Fibroblast of lung (primary cell): ENCODE measurements at regions not wholly inside any gene's neighbourhood (a gene's known extent, or its start where the extent isn't known, plus 50 kb on each side); places are given as distances from the start of the nearest gene placed in this dataset.

Experiments used
- DNase-seq, 2 donors: peaks; one replicate each; pipeline versions ENCODE4 v3.0.0 to v3.0.0-alpha.2; 2010; ENCODE audit warnings: low read depth in 2 of 2
- H2AFZ ChIP-seq: 2 replicates; pipeline ENCODE4 v1.5.1; 2012; ENCODE audit warnings: low read length, control low read depth, inconsistent platforms
- H3K27ac ChIP-seq: 2 replicates; pipeline ENCODE4 v1.5.1; 2011; ENCODE audit warnings: low read length, control low read depth; ENCODE audit not compliant: insufficient read depth
- H3K27me3 ChIP-seq: 2 replicates; pipeline ENCODE4 v1.5.1; 2011; ENCODE audit warnings: mild to moderate bottlenecking, low read length; ENCODE audit not compliant: control insufficient read depth, insufficient read depth
- H3K36me3 ChIP-seq: 2 replicates; pipeline ENCODE4 v1.5.1; 2011; ENCODE audit warnings: low read length; ENCODE audit not compliant: control insufficient read depth, insufficient read depth
- H3K4me1 ChIP-seq: 2 replicates; pipeline ENCODE4 v1.5.1; 2011; ENCODE audit warnings: low read length; ENCODE audit not compliant: control insufficient read depth, insufficient read depth; ENCODE audit errors: extremely low read depth
- H3K4me2 ChIP-seq: 2 replicates; pipeline ENCODE4 v1.5.1; 2011; ENCODE audit warnings: low read length, control low read depth; ENCODE audit not compliant: insufficient read depth; ENCODE audit errors: extremely low read depth
- H3K4me3 ChIP-seq, 4 experiments: fragments of 200-600 bp in 1 of 4; sonication (generic) in 1 of 4; replicated peaks in 1 of 4; 2 replicates each; pipeline ENCODE4 v1.5.1; 2011 to 2016; ENCODE audit warnings: low read length in 4 of 4, low read depth in 3 of 4, mild to moderate bottlenecking in 3 of 4, control low read depth in 2 of 4, inconsistent platforms in 1 of 4, mixed read lengths in 1 of 4; ENCODE audit not compliant: insufficient read depth in 1 of 4; ENCODE audit errors: control extremely low read depth in 1 of 4
- H3K79me2 ChIP-seq: 2 replicates; pipeline ENCODE4 v1.5.1; 2012; ENCODE audit warnings: mild to moderate bottlenecking, low read length, inconsistent platforms; ENCODE audit not compliant: control insufficient read depth, insufficient read depth
- H3K9ac ChIP-seq: 2 replicates; pipeline ENCODE4 v1.5.1; 2011; ENCODE audit warnings: mild to moderate bottlenecking, low read length, control low read depth; ENCODE audit not compliant: insufficient read depth
- H3K9me3 ChIP-seq: 2 replicates; pipeline ENCODE4 v1.5.1; 2012; ENCODE audit warnings: low read depth, low read length; ENCODE audit not compliant: control insufficient read depth, insufficient read depth
- H4K20me1 ChIP-seq: 2 replicates; pipeline ENCODE4 v1.5.1; 2011; ENCODE audit warnings: low read length; ENCODE audit not compliant: control insufficient read depth, insufficient read depth; ENCODE audit errors: extremely low read depth
- CTCF ChIP-seq, 2 donors: IDR thresholded peaks in 1 of 2; conservative IDR thresholded peaks in 1 of 2; 1 replicate in 1 of 2; 2 replicates in 1 of 2; pipeline ENCODE4 v1.5.1; 2011 to 2012; ENCODE audit warnings: low read length in 2 of 2, control low read depth in 1 of 2, inconsistent platforms in 1 of 2, low read depth in 1 of 2, mild to moderate bottlenecking in 1 of 2
- EZH2 ChIP-seq: IDR thresholded peaks from 2 replicates; pipeline ENCODE4 v1.5.1; 2012; ENCODE audit warnings: low read length, control low read depth, mild to moderate bottlenecking; ENCODE audit errors: missing control alignments

GRCh38 chr16:88318051-88318450, 64.7 kb upstream of the ZNF469 start:
- H3K9me3 ChIP-seq, result no peaks in the 10 kb centered on the region
- peaks cover 7% of the 10 kb centered on the region for H3K4me1 ChIP-seq
- no peak overlapping the region for H3K27ac ChIP-seq
- H3K4me3 ChIP-seq, result no peak overlapping the region
- H3K27me3 ChIP-seq, result no peaks in the 10 kb centered on the region
- H3K4me2 ChIP-seq, result no peak overlapping the region
- H2AFZ ChIP-seq, result no peak overlapping the region
- TF ChIP-seq CTCF (conservative IDR thresholded peaks at IDR 0.05 in 1 of 2, IDR thresholded peaks at IDR 0.05 in 1 of 2; ENCODE audit: low read depth in 1 of 2, low read length in 2 of 2) (no peak), EZH2 (no peak)
- H3K36me3 ChIP-seq, result no peaks in the 10 kb centered on the region
- H3K79me2 ChIP-seq, result no peaks in the 10 kb centered on the region
- no peak for DNase-seq
- no peak overlapping the region for H3K9ac ChIP-seq
- no peaks in the 10 kb centered on the region for H4K20me1 ChIP-seq

DNA sequence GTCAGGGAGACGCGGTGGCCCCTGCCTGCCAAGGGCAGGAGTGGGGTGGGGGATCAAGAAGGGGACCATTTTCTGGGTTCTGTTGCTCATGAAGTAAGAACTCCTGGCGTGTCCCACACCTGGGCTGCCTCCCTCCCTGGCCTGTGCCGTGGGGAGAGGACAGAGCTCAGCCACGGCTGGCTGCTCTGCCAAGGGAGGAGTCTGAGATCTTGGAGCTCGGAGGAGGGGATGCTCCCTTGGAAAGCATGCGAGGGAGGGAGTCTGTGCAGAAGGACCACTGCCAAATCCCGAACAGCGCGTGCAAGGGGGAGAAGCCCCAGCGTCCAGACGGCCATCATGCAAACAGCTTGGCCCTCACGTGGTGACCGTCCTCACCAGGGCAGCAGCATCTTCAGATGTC, 64.2 kb upstream of the ZNF469 start:
- no peaks in the 10 kb centered on the region for H3K36me3 ChIP-seq
- no peak for TF ChIP-seq EZH2
- TF ChIP-seq CTCF (conservative IDR thresholded peaks at IDR 0.05 in 1 of 2, IDR thresholded peaks at IDR 0.05 in 1 of 2; ENCODE audit: low read depth in 1 of 2, low read length in 2 of 2), result no peak
- no peak overlapping the region for H3K9ac ChIP-seq
- DNase-seq, result no peak
- no peaks in the 10 kb centered on the region for H3K9me3 ChIP-seq
- H2AFZ ChIP-seq, result no peak overlapping the region
- H3K4me2 ChIP-seq, result no peak overlapping the region
- H3K79me2 ChIP-seq, result no peaks in the 10 kb centered on the region
- H3K27me3 ChIP-seq, result no peaks in the 10 kb centered on the region
- H3K27ac ChIP-seq, result no peak overlapping the region
- H3K4me1 ChIP-seq, result peaks cover 7% of the 10 kb centered on the region
- H3K4me3 ChIP-seq, result no peak overlapping the region
- no peaks in the 10 kb centered on the region for H4K20me1 ChIP-seq

GRCh38 chr16:88319116-88319965, 63.4 kb upstream of the ZNF469 start:
- DNase-seq, result no peak
- no peak for TF ChIP-seq EZH2
- TF ChIP-seq CTCF (conservative IDR thresholded peaks at IDR 0.05 in 1 of 2, IDR thresholded peaks at IDR 0.05 in 1 of 2; ENCODE audit: low read depth in 1 of 2, low read length in 2 of 2), result no peak
- H2AFZ ChIP-seq, result no peak overlapping the region
- no peaks in the 10 kb centered on the region for H3K9me3 ChIP-seq
- no peaks in the 10 kb centered on the region for H3K36me3 ChIP-seq
- no peak overlapping the region for H3K27ac ChIP-seq
- no peaks in the 10 kb centered on the region for H3K79me2 ChIP-seq
- no peak overlapping the region for H3K4me3 ChIP-seq
- H3K27me3 ChIP-seq, result no peaks in the 10 kb centered on the region
- H3K4me2 ChIP-seq, result no peak overlapping the region
- H3K4me1 ChIP-seq, result peaks cover 7% of the 10 kb centered on the region
- no peak overlapping the region for H3K9ac ChIP-seq
- H4K20me1 ChIP-seq, result no peaks in the 10 kb centered on the region
